HL-60 (cell line): ENCODE measurements at regions not wholly inside any gene's neighbourhood (a gene's known extent, or its start where the extent isn't known, plus 50 kb on each side); places are given as distances from the start of the nearest gene placed in this dataset.

Experiments used
- DNase-seq, 2 experiments: peaks; one replicate each; pipeline ENCODE4 v3.0.0-alpha.2; 2010 to 2020; ENCODE audit warnings: low read depth in 1 of 2, low spot score in 1 of 2
- H3K27ac ChIP-seq: fragments of 250-450 bp; sonication (Bioruptor Pico); replicated peaks from 2 replicates; pipeline ENCODE4 v1.5.1; 2020; ENCODE audit warnings: mild to moderate bottlenecking, moderate library complexity
- H3K27me3 ChIP-seq: fragments of 250-450 bp; sonication (Bioruptor Pico); 2 replicates; pipeline ENCODE4 v1.5.1; 2021; ENCODE audit warnings: mild to moderate bottlenecking, moderate library complexity; ENCODE audit not compliant: insufficient read depth, poor library complexity, severe bottlenecking
- H3K4me3 ChIP-seq: replicated peaks from 2 replicates; pipeline ENCODE4 v1.5.1; 2011; ENCODE audit warnings: mild to moderate bottlenecking, control low read depth, low read length; ENCODE audit not compliant: insufficient read depth
- CTCF ChIP-seq: IDR thresholded peaks from one replicate; pipeline ENCODE4 v1.5.1; 2011; ENCODE audit warnings: low read length, control low read depth, inconsistent platforms; ENCODE audit not compliant: insufficient read depth
- GABPA ChIP-seq: IDR thresholded peaks from 2 replicates; pipeline ENCODE4 v1.6.1; 2012; ENCODE audit warnings: low read depth
- POLR2AphosphoS5 ChIP-seq: IDR thresholded peaks from 2 replicates; pipeline ENCODE4 v1.6.1; 2012; ENCODE audit warnings: low read depth
- REST ChIP-seq: IDR thresholded peaks from 2 replicates; pipeline ENCODE4 v1.6.1; 2012; ENCODE audit warnings: low read depth; ENCODE audit not compliant: insufficient replicate concordance
- SPI1 ChIP-seq: IDR thresholded peaks from 2 replicates; pipeline ENCODE4 v1.6.1; 2012; ENCODE audit warnings: low read depth, mild to moderate bottlenecking, borderline replicate concordance

- TF ChIP-seq REST (no peak), GABPA (no peak), SPI1 (no peak), POLR2AphosphoS5 (no peak), CTCF (no peak)
- Histone ChIP-seq H3K27me3 (no peaks in the 10 kb centered on the region), H3K4me3 (no peak overlapping the region), H3K27ac (no peak overlapping the region)
- DNase-seq, result no peak
These were observed 319.9 kb downstream of the KCNC2 start for GRCh38 chr12:74889563-74890236.

GRCh38 chr12:74890237-74890599 is 319.4 kb downstream of the KCNC2 start:
- Histone ChIP-seq H3K4me3 (no peak overlapping the region), H3K27ac (no peak overlapping the region), H3K27me3 (no peaks in the 10 kb centered on the region)
- no peak for DNase-seq
- TF ChIP-seq SPI1, result no peak
- no peak for TF ChIP-seq CTCF
- no peak for TF ChIP-seq GABPA
- no peak for TF ChIP-seq POLR2AphosphoS5
- TF ChIP-seq REST, result no peak

GRCh38 chr12:74891083-74891668 is 318.5 kb downstream of the KCNC2 start:
- TF ChIP-seq SPI1 (no peak), REST (no peak), CTCF (no peak), GABPA (no peak), POLR2AphosphoS5 (no peak)
- no peak overlapping the region for H3K27ac ChIP-seq
- H3K27me3 ChIP-seq, result no peaks in the 10 kb centered on the region
- no peak for DNase-seq
- H3K4me3 ChIP-seq, result no peak overlapping the region
